ENCODE measurements at regions not wholly inside any gene's neighbourhood (a gene's known extent, or its start where the extent isn't known, plus 50 kb on each side); places are given as distances from the start of the nearest gene placed in this dataset.
"Not testable (repeated sequence)": the region's sequence is repeated elsewhere in the genome, so short reads cannot be mapped to it uniquely, and the experiment has no call there.

- DNase-seq (ENCODE audit: low read depth): no peak
These were observed 138.0 kb upstream of the DNAH14 start for GRCh38 chr1:224791362-224791941.

- no peak for DNase-seq (ENCODE audit: low read depth)
These were observed 133.9 kb upstream of the DNAH14 start for GRCh38 chr1:224795591-224795990.

GRCh38 chr1:224799083-224799482 is 130.4 kb upstream of the DNAH14 start:
- DNase-seq (ENCODE audit: low read depth): no peak

- no peak for DNase-seq (ENCODE audit: low read depth)
These were observed 128.9 kb upstream of the DNAH14 start for GRCh38 chr1:224800486-224801119.

- DNase-seq (ENCODE audit: low read depth): no peak
These were observed 127.5 kb upstream of the DNAH14 start for GRCh38 chr1:224801844-224802490.

GRCh38 chr1:224802617-224803016 is 126.9 kb upstream of the DNAH14 start:
- no peak for DNase-seq (ENCODE audit: low read depth)

GRCh38 chr1:224804220-224804619 is 125.3 kb upstream of the DNAH14 start:
- no peak for DNase-seq (ENCODE audit: low read depth)

- no peak for DNase-seq (ENCODE audit: low read depth)
These were observed 123.6 kb upstream of the DNAH14 start for GRCh38 chr1:224805889-224806288.

- no peak for DNase-seq (ENCODE audit: low read depth)
These were observed 120.3 kb upstream of the DNAH14 start for GRCh38 chr1:224809137-224809536.

- DNase-seq (ENCODE audit: low read depth): no peak
These were observed 119.9 kb upstream of the DNAH14 start for GRCh38 chr1:224809613-224810012.

GRCh38 chr1:224811564-224811963 is 117.9 kb upstream of the DNAH14 start:
- DNase-seq (ENCODE audit: low read depth): no peak

- DNase-seq (ENCODE audit: low read depth): no peak
These were observed 113.8 kb upstream of the DNAH14 start for GRCh38 chr1:224815647-224816046.

GRCh38 chr1:224816062-224816461 is 113.4 kb upstream of the DNAH14 start:
- no peak for DNase-seq (ENCODE audit: low read depth)

- DNase-seq (ENCODE audit: low read depth): no peak
These were observed 112.1 kb upstream of the DNAH14 start for GRCh38 chr1:224817382-224817781.

- no peak for DNase-seq (ENCODE audit: low read depth)
These were observed 109.6 kb upstream of the DNAH14 start for GRCh38 chr1:224819861-224820260.

GRCh38 chr1:224820341-224820740 is 109.1 kb upstream of the DNAH14 start:
- no peak for DNase-seq (ENCODE audit: low read depth)

GRCh38 chr1:224821751-224822150 is 107.7 kb upstream of the DNAH14 start:
- not testable (repeated sequence) for DNase-seq (ENCODE audit: low read depth)

- DNase-seq (ENCODE audit: low read depth): no peak
These were observed 103.9 kb upstream of the DNAH14 start for GRCh38 chr1:224825525-224826000.

- DNase-seq (ENCODE audit: low read depth): no peak
These were observed 100.8 kb upstream of the DNAH14 start for GRCh38 chr1:224828691-224829090.

- no peak for DNase-seq (ENCODE audit: low read depth)
These were observed 98.0 kb upstream of the DNAH14 start for GRCh38 chr1:224831501-224831900.

GRCh38 chr1:224839648-224840300 is 89.7 kb upstream of the DNAH14 start:
- not testable (repeated sequence) for DNase-seq (ENCODE audit: low read depth)

- DNase-seq (ENCODE audit: low read depth): not testable (repeated sequence)
These were observed 87.7 kb upstream of the DNAH14 start for GRCh38 chr1:224841803-224842202.

Data from renal cortical epithelial cell (primary cell).